GM10248 (cell line): ENCODE measurements at regions not wholly inside any gene's neighbourhood (a gene's known extent, or its start where the extent isn't known, plus 50 kb on each side); places are given as distances from the start of the nearest gene placed in this dataset.
A peak's percentile ranks its signal among the peaks of the same experiment; 100 is the strongest.

Source experiments
- CTCF ChIA-PET: fragments of 300-600 bp; sonication (Branson Sonifier 250); formaldehyde crosslinking; extraction: SDS; loops from one replicate; lab custom pipeline; 2021; ENCODE audit warnings: antibody characterized with exemption; lab: Yijun Ruan, JAX
- POLR2A ChIA-PET: fragments of 350-650 bp; sonication (Branson Sonifier 250); formaldehyde crosslinking; extraction: SDS; loops from one replicate; lab custom pipeline; 2020; ENCODE audit warnings: antibody characterized with exemption; lab: Yijun Ruan, JAX
- DNase-seq: peaks from one replicate; pipeline ENCODE4 v3.0.0; 2012; ENCODE audit errors: extremely low spot score
- TF ChIP-seq, protein P1 (sequence below): IDR thresholded peaks from 2 replicates; pipeline ENCODE4 v1.5.1; 2012; ENCODE audit warnings: mild to moderate bottlenecking, low read depth; ENCODE audit errors: extremely low read depth, missing control alignments, control extremely low read depth

DNA sequence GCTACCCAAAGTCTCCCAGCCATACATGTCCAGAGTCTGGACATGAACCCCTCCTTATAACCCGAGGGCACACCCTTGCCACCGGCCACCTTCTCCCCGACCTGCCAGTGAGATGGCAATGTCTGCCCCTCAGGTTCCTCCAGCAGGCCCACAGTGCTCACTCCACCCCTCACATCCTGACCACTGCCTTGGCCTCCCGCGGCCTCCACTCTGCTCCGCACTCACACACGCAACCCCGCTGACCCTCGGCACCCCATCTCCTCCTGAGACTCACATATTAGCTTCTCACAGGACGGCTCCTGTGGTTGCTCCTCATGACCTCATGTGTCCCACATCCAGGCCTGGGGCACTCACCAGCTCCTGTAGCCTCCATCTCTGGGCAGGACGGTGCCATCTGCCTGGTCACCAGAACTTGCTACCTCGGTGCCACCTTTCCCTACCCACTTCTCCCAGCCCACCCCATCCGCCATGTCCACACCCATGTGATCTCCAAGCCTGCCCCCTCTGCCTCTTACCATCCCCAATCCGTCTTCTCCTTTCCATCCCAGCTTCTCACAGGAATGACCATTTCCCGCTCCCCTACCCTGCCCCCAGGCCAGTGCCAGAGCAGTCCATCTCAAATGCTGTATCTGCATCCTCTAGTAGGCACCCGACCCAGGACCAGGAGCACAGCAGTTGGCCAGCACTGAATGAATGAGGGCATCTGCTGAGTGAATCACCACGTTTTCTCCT, 198.6 kb upstream of the DIO3 start:
- TF ChIP-seq, protein P1, sequence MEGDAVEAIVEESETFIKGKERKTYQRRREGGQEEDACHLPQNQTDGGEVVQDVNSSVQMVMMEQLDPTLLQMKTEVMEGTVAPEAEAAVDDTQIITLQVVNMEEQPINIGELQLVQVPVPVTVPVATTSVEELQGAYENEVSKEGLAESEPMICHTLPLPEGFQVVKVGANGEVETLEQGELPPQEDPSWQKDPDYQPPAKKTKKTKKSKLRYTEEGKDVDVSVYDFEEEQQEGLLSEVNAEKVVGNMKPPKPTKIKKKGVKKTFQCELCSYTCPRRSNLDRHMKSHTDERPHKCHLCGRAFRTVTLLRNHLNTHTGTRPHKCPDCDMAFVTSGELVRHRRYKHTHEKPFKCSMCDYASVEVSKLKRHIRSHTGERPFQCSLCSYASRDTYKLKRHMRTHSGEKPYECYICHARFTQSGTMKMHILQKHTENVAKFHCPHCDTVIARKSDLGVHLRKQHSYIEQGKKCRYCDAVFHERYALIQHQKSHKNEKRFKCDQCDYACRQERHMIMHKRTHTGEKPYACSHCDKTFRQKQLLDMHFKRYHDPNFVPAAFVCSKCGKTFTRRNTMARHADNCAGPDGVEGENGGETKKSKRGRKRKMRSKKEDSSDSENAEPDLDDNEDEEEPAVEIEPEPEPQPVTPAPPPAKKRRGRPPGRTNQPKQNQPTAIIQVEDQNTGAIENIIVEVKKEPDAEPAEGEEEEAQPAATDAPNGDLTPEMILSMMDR, result no peak
- ChIA-PET CTCF (no interaction called here), POLR2A (no interaction called here)
- no peak for DNase-seq

DNA sequence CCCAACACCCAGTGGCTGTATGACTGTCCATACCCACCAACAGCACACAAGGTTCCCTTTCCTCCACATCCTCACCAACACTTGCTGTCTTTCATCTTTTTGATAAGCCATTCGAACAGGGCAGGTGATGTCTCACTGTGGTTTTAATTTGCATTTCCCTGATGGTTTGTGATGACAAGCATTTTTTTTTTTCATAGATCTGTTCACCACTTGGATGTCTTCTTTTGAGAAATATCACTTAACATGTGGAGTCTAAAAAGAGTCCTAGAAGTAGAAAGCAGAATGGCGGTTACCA, 198.1 kb upstream of the DIO3 start:
- TF ChIP-seq, protein P1, result no peak
- POLR2A ChIA-PET, result no interaction called here
- no peak for DNase-seq
- CTCF ChIA-PET, result no interaction called here

DNA sequence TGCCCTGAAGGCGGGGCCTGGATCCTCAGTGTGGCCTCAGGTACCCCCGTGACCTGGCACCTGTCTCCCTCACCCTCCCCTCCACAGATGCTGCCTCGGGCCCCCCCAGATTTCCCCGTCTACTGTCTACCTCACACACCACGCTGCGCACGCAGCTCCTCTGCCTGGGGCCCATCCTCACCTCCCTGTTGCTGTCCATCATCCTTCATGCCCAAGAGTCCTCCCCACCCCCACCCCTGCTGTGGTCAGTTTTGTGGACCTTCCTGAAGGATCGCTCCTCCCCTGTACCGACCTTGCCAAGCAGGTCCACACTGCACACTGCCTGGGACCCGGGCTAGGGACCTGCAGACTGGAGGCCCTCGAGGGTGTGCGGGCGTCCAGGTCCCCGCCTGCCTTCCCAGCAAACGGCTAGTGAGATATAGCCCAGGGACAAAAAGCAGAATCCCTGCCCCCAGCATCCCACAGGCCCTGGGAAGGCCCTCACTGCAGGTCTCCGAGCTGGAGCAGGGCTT, 197.4 kb upstream of the DIO3 start:
- ChIA-PET CTCF (no interaction called here), POLR2A (no interaction called here)
- no peak for DNase-seq
- TF ChIP-seq, protein P1, result no peak

DNA sequence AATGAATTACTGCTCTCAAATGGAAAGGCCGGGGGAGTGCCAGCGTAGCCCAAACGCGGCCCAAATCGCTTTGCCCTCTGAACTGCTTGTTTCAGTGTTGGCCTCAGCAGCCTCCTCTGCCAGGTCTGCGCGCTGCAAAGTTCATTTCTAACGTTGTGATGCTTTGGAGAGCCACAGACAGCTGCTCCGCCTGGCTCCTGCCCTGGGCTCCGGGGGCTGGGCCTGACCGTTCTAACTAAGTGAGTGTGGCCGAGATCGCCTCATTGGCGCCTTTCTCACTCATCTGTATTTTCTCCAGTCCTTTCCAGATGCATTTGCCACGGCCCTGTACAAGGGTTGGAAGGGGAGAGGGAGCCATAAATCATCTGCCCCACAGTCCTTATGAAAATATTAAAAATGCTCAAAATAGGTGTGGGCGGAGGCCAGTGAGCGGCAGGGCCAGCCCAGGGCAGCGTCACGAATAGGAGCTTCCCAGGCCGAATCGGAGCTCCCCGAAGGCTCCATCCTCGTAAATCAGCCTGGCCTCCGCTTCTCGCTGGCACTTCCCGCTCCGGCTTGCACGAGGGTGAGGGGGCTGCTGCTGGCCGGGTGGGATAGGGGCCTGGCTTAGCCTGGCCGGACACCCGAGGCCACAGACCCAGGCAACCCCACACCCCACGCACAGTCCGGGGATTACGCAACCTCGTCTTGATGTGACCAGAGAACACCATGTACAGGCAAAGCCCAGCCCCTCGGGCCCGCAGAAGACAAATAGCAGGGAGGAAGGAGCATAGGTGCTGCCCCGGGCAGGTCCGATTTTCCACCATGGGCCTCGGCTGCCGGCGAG, 196.6 kb upstream of the DIO3 start:
- ChIA-PET POLR2A (no interaction called here), CTCF (no interaction called here)
- TF ChIP-seq, protein P1, result no peak
- DNase-seq, result peak; percentile 9

DNA sequence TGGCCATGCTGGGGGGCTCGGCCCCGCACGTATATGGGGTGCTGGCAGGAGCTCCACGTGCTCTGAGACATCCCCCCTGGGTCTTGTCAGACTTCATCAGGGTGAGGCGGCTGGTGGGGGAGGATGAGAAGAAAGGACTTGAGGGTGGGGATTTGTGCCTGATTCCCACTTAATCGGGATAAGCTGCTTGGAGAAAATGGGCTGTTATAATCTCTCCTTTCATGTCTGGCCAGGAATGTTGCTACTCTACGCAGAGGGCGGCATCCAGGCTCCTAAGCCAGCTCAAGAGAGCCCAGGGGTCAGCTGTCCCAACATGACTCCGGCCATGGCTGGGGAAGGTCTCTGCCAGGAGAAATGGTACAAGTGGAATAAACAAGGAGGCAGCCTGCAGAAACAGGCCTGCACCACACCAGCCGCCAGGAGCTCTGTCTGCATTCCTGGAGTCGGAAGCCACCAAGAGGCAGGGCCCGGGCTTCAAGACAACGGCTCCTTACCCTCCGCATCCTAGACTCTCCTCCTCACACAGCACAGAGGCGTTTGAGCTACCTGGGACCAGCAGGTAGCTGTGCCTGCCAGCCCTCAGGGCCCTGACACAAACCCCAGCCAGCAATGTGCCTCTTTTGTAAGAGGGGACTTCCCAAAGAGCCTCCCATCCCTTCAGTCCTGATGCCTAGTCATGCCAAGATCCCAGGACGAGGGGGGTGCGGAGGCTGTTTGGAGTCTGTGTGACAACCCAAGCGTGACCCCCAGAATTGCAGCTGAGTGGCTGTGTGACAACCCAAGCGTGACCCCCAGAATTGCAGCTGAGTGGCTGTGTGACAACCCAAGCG, 195.8 kb upstream of the DIO3 start:
- CTCF ChIA-PET, result no interaction called here
- TF ChIP-seq, protein P1, result no peak
- DNase-seq, result peak; percentile 20
- POLR2A ChIA-PET, result no interaction called here

DNA sequence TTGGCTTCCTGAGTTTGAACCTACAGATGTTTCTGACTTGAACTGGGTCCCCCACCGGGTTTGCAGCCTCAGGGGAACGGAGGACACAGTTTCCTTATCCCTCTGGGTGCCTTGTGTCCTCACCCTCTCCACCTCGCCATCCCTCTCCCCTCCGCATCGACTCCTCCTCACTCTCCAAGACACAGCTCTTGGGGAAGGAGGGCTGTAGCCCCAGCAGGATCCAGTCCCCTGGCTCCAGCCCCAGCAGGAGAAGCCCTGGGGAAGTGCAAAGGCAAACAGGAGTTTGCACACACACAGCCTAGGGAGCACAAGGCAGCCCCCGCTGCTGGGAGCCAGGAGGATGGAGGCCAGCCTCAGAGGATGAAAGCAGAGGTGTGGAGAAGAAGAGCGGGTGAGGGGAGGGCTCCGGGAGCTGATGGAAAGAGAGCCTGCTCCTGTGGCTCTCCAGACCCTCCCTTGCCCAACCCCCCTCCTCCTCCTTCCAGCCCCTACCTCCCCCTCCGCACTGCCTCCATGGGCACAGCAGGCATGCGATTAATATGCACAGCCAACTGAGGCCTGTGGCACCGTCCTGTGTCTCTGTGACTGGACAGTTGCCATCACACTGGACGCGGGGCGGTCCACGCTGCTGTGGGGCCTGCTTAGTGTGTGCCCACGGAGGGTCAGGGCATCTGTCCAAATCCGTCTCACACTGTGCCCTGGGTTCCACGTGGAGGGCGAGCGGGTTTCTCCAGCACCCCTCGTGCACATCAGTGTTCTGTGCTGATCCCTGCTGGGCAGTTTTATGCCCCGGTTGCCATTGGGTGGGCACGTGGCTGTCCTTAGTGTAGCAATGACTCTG, 193.7 kb upstream of the DIO3 start:
- POLR2A ChIA-PET, result no interaction called here
- peak; percentile 6 for DNase-seq
- TF ChIP-seq, protein P1, result no peak
- CTCF ChIA-PET, result no interaction called here
